T-helper 2 cell treated with Interferon-gamma antibody and Interleukin-4, amounts not matched to agents 100 ng/mL and 5 ng/mL, for 36 hours (primary cell): ENCODE measurements at regions not wholly inside any gene's neighbourhood (a gene's known extent, or its start where the extent isn't known, plus 50 kb on each side); places are given as distances from the start of the nearest gene placed in this dataset.
"Not testable (repeated sequence)": the region's sequence is repeated elsewhere in the genome, so short reads cannot be mapped to it uniquely, and the experiment has no call there.

ENCODE experiments used
- intact Hi-C: fragments of 100-400 bp; cut with micrococcal nuclease; formaldehyde crosslinking; loops from one replicate; pipeline ENCODE4 v1.15.1; 2023

DNA sequence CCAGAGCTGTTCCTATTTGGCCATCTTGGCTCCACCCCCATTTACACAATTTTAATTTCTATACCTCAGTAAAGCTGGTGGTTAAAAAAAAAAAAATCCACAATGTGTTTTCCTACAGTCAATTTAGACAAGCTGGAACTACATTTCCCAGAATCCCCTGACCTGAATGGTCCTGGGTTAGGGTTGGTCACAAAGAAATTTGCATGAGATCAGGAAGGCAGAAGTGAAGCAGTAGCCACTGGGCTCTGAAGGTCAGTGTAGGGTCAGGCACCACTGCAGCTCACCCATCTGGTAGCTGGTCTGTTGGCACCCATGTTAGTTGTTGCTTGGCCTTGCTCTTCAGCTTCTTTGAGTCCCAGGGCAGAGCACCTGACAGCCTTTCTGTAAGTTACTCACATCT is 210.7 kb upstream of the API5 start:
- intact Hi-C loops: no loop called here

DNA sequence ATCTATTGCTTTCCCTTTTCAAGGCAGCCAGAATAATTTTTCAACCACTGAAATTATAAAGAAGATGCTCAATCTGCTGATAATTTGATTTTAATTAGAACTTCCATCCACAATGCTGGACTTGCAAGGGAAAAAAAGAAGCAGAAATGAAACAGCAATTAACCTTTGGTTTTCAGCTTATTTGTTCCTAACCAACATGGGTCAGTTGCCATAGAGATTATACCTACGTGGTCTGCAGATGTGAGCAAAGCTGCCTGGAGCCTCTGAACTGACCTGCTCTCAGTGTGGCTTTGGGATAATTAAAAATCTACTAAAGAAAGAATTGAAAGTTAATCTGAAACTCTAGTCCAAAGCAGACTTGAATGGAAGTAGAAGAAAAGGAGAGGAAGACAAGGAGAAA is 195.7 kb upstream of the API5 start:
- intact Hi-C loops: no loop called here

DNA sequence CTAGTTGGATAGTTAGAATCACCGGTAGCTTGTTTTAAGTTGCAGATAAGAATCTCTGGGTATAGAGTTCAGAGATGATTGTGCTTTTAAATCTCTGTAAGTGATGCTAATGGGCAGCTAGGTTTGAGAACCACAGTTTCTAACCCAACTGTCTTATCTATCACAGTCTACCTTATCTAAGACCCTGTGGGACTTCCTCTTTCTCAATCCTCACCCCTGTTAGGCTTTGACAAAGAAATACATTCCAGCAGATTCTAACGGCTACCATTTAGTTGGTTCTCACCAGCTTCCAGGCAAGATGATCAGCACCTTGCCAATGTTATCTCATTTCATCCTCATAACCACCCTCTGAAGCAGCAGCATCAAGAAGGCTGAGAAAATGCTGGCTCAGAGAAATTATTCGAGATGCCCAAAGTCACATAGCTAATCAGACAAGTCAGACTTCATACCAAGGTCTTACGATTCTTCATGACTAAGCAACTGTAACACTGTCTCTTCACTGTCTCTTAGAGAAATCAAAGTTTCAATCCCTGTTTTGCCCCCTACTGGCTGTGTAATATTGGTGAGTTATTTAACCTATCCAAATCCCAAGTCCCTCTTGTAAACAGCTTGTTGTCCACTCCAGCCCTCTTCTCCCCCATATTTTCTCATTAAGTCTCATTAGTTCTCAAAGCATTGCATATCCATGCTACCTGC is 192.4 kb upstream of the API5 start:
- intact Hi-C loops: no loop called here

DNA sequence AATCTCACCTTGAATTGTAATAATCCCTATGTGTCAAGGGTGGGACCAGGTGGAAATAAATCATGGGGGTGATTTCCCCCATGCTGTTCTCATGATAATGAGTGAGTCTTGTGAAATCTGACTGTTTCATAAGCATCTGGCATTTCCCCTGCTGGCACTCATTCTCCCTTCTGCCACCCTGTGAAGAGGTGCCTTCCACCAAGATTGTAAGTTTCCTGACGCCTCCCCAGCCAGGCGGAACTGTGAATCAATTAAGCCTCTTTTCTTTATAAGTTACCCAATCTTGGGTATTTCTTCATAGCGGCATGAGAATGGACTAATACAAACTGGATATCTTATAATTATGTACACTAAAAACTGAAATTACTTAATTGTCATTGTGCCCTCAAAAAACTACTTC is 189.2 kb upstream of the API5 start:
- intact Hi-C loops: no loop called here

DNA sequence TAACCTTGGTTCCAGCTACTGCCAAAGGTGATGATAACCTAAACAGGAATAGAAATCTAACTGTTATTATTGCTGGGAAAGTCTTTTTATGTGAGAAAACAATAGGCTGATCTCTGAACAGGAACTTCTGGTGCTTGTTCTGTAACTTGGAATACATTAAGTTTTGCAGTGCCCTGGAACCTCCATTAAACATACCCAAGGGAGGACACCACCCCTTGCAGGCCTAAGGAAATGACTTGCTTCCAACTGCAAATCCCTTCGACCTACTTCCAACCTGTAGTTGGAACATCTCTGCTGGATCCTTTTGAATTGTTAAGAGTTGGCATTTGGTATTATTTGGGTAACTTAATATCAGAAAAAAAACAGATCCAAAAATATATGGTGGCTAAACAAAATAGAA is 188.4 kb upstream of the API5 start:
- intact Hi-C loops: no loop called here

DNA sequence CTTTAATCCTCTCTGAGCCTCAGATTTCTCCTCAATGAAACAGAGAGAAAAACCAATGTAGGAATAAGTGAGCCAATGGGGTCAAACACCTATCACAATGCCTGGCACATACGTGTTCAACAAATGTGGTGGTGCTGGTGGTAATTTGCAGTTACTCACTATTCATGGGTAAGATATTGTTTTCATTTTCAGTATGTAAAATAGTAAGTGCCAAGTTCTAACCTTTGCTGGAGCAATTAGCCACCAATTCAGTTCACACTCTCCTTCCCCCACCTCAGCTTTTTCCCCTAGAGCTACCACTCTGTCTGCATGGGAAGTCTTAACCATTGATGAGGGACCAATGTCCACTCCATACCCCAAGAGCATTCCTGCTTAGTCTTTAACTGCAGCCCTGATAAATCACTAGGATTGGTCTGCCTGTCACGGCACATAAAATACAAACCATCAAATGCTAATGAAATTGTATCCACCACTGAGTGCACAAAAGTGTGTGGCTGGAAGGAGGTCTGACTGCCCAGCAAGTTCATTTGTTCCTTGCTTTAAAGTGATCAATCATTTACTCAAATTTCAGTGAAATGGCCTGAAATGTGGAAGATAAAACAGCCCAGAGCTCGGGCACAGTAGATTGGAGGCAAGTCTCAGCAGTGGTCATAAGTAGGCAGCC is 187.4 kb upstream of the API5 start:
- intact Hi-C loops: no loop called here

DNA sequence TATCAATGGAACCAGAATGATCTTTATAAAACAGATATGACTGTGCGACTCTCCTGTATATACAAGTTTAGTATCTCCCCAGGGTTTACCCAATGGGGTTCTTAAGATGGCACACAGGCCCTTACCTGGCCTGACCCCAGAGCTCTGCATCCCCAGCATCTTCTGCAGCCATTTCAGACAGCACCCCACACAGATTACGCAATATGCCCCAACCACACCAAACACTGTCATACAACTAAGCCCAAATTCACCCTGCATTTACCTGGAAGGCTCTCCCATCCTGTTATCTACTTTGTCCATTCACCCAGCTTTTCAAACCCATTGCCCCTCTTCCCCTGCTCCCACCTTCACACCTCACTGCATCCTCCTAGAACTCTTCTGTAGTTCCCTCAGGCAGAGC is 182.5 kb upstream of the API5 start:
- intact Hi-C loops: no loop called here

DNA sequence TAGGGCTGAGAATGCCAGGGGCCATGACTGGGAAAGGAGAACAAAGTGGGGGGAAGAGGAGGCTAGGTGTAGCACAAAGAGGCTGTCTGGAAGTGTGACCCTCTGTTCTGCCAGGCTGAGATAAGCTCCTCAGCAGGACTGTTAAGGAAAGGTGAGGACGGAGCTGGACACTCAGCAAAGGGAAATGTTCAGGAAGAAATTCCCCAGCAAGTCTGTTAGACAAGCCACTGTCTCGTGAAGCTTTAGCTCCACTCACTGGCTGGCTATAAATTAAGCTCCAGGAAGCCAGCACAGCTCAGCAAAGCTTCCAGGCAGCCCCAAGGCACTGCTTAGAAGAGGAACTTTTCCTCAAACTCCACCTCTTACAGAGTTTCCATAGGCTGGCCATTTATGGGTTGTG is 181.2 kb upstream of the API5 start:
- intact Hi-C loops: no loop called here

DNA sequence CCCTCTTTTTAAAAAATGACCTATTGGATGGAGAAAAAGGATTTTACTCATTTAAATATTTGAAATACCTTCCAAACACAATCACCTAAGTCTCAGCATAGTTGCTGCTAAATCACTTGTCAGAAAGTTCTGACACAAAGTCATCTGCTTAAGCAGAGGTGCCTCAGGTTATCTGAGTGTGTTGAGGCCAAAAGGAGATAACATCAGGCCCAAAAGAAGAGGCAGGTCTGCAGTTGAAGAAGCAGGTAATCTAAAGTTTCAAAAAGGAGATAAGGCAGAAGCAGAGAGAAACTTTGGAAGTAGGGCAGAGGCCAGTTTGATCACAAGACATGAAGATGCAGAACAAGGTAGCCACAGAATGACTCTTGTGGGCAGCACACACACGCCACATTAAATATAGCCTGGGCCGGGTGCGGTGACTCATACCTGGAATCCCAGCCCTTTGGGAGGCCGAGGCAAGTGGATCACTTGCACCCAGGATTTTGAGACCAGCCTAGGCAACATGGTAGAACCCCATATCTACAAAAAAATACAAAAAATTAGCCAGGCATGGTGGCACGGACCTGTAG is 175.7 kb upstream of the API5 start:
- intact Hi-C loops: no loop called here

DNA sequence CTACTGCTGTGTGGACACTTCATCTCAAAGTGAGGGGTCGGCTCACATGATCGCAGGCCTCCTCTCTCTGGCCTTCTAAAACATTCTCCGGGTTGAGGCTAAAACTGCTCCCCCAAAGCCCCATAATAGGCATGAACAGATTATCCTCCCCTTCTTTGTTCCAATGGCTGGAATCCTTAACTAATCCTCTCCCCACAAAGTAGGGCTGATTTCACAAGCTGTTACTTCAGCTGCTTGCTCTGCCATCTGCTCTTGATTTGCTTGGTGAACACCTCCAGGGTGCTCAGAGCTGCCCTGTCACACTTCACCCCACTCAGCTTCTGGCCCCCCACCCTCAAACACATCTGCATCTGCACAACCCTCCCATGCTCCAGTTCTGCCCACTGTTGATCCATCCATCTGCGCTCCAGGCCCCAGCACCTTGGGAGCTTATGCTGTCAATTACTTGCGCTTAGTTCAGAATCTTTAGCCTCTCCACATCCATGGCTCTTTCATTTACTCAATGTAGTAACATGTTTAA is 173.1 kb upstream of the API5 start:
- intact Hi-C loops: no loop called here

DNA sequence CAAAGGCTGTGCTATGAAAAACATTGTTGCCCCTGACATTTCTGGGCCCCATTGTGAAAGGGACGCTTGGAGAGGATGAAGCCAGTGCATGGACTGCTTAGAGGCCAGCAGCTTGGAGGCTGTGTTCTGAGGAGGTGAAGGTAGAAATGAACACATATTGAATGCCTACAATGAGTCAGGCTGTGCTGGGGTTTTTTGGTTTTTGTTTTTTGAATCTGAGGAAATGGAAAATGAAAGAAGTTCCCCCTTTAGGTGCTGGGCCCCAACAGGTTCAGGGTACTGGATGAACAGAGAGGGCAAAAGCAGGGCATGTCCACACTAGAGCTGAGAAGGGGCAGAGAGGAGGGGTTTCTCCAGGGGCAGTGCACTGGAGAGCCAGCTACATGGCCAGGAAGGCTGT is 166.1 kb upstream of the API5 start:
- intact Hi-C loops: no loop called here

DNA sequence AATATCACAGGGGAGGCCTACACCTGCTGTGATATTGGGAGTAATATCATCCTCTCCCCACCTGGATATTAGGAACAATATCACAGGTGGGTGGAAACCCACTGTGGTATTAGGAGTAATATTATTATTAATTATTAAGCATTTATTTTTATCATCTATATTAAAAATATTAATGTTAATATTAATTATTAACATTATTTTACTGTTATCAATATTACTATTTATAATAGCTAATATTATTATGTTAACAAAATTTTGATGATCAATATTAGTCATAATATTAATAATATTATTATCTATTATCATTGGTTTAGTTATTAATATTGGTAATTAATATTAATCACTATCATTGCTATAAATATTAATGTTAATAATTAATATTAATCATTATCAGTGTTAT is 161.1 kb upstream of the API5 start:
- intact Hi-C loops: no loop called here

DNA sequence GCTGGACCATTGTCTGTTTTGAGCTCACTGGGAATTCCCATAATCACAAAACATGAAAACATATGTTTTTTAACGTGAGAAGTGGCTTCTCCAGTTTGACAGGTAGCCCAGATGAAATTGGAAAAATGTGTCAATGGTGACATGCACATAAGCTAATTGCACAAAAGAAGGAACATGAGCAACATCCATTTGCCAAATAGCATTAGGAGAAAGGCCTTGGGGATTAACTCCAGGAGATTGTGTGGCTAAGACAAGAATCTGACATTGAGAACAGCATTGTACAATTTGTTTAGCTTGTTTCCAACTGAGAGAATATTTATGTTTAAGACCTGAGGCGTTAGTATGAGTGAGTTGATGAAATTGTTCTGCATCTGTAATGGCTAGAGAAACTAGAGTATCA is 147.0 kb upstream of the API5 start:
- intact Hi-C loops: no loop called here

DNA sequence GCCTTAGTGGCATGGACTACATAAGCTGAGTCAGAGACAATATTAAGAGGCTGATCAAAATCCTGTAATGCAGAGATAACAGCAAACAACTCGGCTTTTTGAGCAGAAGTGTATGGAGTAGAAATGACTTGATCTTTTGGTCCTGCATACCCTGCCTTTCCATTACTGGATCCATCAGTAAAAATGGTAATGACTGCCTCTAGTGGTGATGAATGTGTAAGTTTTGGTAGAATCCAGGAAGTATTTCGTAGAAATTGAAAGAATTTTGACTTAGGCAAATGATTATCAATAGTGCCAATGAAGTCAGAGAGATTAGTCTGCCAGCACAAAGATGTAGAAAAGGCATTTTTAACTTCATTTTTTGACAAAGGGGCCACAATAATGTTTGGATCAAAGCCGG is 146.4 kb upstream of the API5 start:
- intact Hi-C loops: not testable (repeated sequence)

DNA sequence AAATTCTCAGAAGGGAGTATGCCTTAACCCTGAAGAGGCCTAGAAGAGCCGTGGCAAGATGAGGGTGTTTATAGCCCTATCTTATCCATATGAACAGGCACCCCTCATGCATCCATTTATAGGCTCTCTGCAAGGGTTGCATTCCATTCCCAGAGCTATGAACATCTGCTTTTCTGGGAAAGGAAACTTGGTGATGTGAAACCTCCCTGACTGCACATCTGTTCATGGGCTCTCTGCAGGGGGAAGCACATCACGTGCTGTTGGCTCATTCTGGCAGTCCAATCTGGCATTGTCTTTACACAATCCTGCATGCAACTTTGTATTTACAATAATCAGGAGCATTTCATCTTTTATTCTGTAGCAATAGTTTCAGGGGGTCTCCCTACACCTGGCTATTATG is 143.6 kb upstream of the API5 start:
- intact Hi-C loops: not testable (repeated sequence)

DNA sequence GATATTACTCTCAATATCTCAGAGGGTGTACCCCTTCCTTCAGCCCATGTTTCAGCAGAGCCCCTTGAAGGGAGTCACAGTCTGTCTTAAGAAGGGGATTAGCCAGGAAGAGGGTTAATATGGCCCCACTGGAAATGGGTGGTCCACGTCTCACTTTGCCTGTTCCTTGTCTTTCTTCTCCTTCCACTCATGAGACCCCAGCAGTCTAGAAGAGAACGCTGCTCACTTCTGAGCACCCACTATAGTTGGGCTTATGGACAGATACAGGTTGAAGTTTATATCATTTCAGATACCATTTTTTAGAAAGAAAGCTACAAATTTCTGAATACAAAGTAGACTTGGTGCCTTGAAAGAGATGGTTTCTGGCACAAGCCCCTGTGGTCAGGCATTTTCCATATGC is 139.3 kb upstream of the API5 start:
- intact Hi-C loops: no loop called here

DNA sequence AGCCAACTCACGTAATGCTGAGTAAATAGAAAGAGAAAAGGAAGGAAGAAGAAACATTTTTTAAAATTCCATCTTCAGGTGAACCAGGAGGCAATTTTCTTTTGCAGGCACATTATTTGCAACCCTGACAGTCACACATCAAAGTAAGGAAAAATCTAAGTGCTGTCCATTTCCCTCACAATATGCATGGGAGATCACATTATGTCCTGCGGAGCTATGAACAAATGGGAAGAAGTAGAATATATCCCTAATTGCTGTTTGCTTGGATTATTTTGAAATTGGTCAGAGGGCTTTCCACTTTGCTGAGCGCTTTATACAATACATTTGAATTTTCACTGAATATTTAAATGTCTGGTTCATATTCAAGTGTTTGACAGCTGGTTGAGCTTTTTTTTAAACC is 133.8 kb upstream of the API5 start:
- intact Hi-C loops: no loop called here

DNA sequence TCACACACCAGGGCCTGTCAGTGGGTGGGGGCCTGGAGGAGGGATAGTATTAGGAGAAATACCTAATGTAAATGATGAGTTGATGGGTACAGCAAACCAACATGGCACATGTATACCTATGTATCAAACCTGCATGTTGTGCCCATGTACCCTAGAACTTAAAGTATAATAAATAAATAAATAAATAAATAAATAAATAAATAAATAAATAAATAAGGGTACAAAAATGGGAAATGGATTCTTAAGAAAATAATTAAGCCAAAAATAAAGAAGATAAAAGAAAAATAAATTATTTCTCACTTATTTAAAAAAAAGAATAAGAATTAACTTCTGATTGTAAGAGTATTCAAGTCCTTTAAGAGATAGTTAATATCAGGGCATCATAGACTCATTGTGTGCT is 117.3 kb upstream of the API5 start:
- intact Hi-C loops: not testable (repeated sequence)

DNA sequence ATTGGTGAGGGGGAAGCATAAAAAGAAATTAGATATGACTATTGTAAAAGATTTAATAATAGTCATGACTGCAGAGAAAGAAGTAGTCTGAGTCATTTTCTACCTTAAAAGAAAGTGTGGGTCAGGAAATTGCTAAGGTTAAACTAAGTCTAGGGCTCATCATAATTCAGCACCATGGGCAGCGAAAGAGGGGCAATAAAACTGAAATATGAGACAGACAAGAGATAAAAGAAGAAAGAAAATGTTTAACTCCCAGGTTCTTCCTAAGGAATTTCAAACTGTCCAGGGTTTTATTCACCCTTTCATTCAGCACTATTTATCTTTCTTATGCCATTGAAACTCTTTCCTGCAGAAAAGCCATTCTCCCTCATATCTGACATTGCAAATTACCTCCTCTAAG is 114.4 kb upstream of the API5 start:
- intact Hi-C loops: no loop called here

DNA sequence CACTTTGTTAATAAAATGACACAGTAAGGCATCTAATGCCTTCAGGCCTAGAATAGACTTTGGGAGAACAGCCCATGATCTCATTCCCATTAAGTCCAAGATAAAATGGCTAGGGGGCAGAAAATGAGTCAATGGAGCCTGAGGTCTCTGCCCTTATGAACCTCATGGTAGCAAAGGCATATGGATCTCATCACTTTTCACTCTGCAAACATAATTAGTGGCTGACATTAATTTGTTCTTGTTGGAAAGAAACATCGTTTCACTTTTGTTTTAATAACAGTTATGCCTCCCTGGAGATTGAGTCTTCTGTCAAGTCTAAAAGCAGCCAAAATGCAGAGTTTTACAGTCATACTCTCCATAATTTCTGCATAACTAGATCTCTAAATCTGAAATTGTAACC is 111.8 kb upstream of the API5 start:
- intact Hi-C loops: no loop called here

DNA sequence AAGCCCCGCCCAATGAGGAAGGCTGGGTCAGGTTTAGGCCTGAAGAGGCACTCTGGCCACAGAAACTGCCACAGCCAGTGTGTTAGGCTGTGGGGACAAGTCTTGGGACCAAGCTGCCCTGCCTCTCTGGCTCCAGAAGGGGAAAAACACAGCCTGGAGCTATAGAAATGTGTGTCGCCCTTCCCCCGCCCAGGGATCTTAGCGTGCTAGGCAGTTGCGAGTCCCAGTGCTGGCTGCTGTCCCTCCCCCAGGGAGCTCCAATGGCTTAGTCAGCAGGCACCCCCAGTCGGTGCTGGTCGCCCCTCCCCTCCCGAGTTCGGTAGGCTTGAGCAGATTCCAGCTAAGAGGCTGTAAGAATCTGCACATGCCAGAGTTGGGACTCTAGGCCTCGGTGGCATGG is 99.5 kb upstream of the API5 start:
- intact Hi-C loops: no loop called here

DNA sequence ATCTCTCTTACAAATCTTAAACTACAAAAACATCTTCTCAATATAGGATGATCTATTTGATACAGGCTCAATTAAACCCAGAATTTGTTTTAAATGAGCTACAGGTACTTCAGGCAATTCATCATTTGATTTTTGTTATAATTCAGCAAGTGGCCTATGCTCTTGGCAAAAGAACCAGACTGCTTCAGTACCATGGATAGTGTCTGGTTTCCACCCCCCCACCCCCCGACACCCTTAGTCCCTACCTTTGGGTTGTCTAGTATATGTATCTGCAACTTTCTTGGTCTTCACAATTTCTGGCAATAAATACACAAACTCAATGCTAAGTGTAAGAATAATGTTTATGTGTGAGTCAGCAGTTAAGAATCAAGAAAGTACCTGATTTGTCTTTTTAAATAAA is 97.3 kb upstream of the API5 start:
- intact Hi-C loops: no loop called here

DNA sequence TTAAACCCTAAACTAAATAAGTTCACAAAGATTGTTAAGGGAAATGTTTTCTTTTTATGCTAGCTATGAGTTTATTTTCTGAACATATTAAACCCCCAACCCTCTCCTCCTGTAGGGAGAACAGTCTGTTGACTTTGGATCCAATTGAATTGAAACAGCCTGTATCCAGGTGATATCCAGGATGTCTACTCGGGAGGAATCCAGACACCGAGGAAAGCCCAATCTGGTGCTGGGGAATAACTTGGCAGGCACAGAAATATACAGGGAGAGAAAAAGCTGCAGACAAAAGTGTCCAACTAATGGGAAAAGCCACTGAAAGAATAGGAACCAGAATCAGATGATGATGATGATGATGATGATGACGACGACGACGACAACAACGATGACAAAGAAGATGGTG is 93.9 kb upstream of the API5 start:
- intact Hi-C loops: no loop called here
